ENCODE measurements at regions not wholly inside any gene's neighbourhood (a gene's known extent, or its start where the extent isn't known, plus 50 kb on each side); places are given as distances from the start of the nearest gene placed in this dataset.
"Not testable (repeated sequence)": the region's sequence is repeated elsewhere in the genome, so short reads cannot be mapped to it uniquely, and the experiment has no call there.

DNA sequence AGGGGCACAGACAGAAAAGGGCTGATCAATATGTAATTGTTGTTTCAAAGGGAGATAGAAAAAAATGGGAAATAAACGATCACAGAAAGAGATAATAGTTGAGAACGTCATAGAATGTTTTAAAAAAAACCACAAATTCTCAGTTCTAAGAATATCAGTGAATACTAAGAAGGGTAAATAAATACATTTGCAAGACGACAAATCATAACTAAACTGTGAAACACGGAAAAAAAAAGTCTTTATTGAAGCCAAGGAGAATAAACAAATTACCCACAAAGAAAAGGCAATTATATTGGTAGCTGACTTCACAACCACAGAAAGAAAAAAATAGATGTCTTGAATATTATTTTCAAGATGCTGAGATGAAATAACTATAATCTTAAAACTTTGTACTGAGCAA is 305.2 kb upstream of the STEAP1 start:
- intact Hi-C loops (cut with DNase I) = no loop called here

DNA sequence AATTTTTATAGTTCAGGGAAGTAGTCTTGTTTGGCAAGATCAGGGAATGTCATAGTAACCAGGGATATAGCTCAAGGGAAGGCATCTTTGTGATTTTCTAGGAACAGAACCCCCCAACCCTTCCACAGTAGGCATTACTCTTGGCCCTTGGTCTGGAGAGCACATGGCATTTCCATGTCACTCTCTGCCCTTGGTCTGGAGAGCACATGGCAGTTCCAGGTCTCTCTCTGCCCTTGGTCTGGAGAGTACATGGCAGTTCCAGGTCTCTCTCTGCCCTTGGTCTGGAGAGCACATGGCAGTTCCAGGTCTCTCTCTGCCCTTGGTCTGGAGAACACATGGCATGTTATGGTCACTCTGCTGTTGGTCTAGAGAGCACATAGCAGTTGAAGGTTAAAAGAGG is 297.2 kb upstream of the STEAP1 start:
- H3K9me3 ChIP-seq = peaks cover 0 to 33% (median 10%) of the 10 kb centered on the region in 12 donors
- intact Hi-C loops (cut with DNase I); H3K27ac ChIP-seq; H3K36me3 ChIP-seq; DNase-seq; ATAC-seq; H3K4me3 ChIP-seq; H3K4me1 ChIP-seq; H3K27me3 ChIP-seq: not testable (repeated sequence)

More for the DNA sequence above, 305.2 kb upstream of the STEAP1 start:
- no peak for TF ChIP-seq POLR2A (IDR thresholded peaks at IDR 0.05)
- DNase-seq (no peak), ATAC-seq (no peak)
- Histone ChIP-seq H3K9me3 (no peaks in the 10 kb centered on the region), H3K4me3 (no peak overlapping the region), H3K36me3 (no peaks in the 10 kb centered on the region), H3K4me1 (no peaks in the 10 kb centered on the region), H3K27me3 (no peaks in the 10 kb centered on the region), H3K27ac (no peak overlapping the region)
- 51 to 75% (median 67%) methylated on average over 4 of the region's 4 CpGs for WGBS, 4 donors

DNA sequence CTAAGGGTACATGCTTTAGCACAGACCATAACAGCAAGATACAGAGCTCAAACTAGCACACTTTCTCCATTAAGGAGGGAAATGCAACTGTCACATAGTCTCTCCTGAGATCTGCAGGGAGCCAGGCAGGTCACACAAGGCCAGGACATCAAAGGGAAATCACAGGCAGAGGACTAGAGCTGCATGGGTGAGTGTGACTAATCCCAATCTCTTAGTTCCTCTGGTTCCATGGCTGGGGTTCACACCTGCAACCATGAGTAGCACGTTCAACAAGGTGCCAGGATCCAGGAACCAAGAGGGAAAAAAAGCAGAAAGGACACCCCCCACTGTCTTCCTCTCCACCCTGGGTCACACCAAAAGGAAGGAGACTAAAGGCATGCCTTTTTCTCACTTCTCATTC is 296.5 kb upstream of the STEAP1 start:
- no peak overlapping the region for H3K4me3 ChIP-seq
- 53 to 76% (median 63%) methylated on average over 1 of the region's 1 CpG for WGBS, 4 donors
- no peaks in the 10 kb centered on the region for H3K4me1 ChIP-seq
- no peaks in the 10 kb centered on the region for H3K27me3 ChIP-seq
- H3K36me3 ChIP-seq = no peaks in the 10 kb centered on the region
- ATAC-seq = no peak
- no peak for DNase-seq
- TF ChIP-seq POLR2A (IDR thresholded peaks at IDR 0.05) (no peak), CTCF (IDR thresholded peaks at IDR 0.05) (no peak)
- intact Hi-C loops (cut with DNase I) = no loop called here
- H3K9me3 ChIP-seq = peaks cover 0 to 33% (median 10%) of the 10 kb centered on the region in 12 donors
- H3K27ac ChIP-seq = no peak overlapping the region

- Histone ChIP-seq H3K9me3 (no peaks in the 10 kb centered on the region), H3K27me3 (no peaks in the 10 kb centered on the region), H3K4me3 (no peak overlapping the region), H3K4me1 (no peaks in the 10 kb centered on the region), H3K36me3 (no peaks in the 10 kb centered on the region), H3K27ac (no peak overlapping the region)
- no peak for ATAC-seq
- TF ChIP-seq CTCF (IDR thresholded peaks at IDR 0.05) = no peak
- TF ChIP-seq POLR2A (IDR thresholded peaks at IDR 0.05) = no peak
- DNase-seq = no peak
- intact Hi-C loops (cut with DNase I) = no loop called here
- WGBS, 4 donors = 82 to 90% (median 84%) methylated on average over 3 of the region's 3 CpGs
These were observed 266.8 kb upstream of the STEAP1 start for GRCh38 chr7:89887489-89887888.

DNA sequence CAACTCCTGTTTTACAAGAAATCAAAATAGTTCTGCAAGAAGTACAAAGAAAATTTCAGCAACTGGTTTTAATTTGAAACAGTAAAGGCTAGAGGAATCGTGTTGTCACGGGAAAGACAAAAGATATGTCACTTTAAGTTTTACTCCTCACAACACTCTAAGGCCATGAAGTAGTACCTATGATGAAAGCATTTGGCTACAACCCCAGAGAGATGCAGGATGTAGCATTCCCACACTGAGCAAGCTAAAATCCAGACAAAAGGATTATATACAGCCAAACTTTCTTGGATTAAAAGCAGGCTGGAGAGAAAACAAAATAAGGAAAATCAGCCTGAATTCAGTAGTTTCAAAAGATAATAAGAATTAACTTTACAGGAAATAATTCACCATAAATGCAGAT is 245.5 kb upstream of the STEAP1 start:
- DNase-seq (no peak), ATAC-seq (no peak)
- no peaks in the 10 kb centered on the region for H3K27me3 ChIP-seq
- H3K4me3 ChIP-seq = no peak overlapping the region
- H3K27ac ChIP-seq = no peak overlapping the region
- H3K36me3 ChIP-seq = no peaks in the 10 kb centered on the region
- WGBS, 4 donors = 59 to 75% (median 62%) methylated on average over 2 of the region's 2 CpGs
- TF ChIP-seq POLR2A (IDR thresholded peaks at IDR 0.05) = no peak
- no peak for TF ChIP-seq CTCF (IDR thresholded peaks at IDR 0.05)
- intact Hi-C loops (cut with DNase I) = no loop called here
- H3K9me3 ChIP-seq = no peaks in the 10 kb centered on the region
- no peaks in the 10 kb centered on the region for H3K4me1 ChIP-seq

All from heart left ventricle (tissue), 16 donors.